ENCODE measurements at regions not wholly inside any gene's neighbourhood (a gene's known extent, or its start where the extent isn't known, plus 50 kb on each side); places are given as distances from the start of the nearest gene placed in this dataset.

GRCh38 chr12:41836416-41836815 lies 308.3 kb downstream of the GXYLT1 start:
- peaks cover 4% of the 10 kb centered on the region for H3K9me3 Mint-ChIP-seq
- no peak for TF ChIP-seq CTCF (conservative IDR thresholded peaks at IDR 0.05)
- H3K36me3 Mint-ChIP-seq = no peaks in the 10 kb centered on the region
- DNase-seq (ENCODE audit: extremely low spot score, unreplicated experiment) = no peak
- no peak overlapping the region for H3K27ac Mint-ChIP-seq
- H3K27me3 Mint-ChIP-seq = no peaks in the 10 kb centered on the region
- H3K4me3 Mint-ChIP-seq = no peak overlapping the region
- no peaks in the 10 kb centered on the region for H3K4me1 Mint-ChIP-seq (ENCODE audit: unreplicated experiment)

GRCh38 chr12:41835556-41835955 lies 309.1 kb downstream of the GXYLT1 start:
- Mint-ChIP-seq H3K27ac (no peak overlapping the region), H3K4me1 (ENCODE audit: unreplicated experiment) (no peaks in the 10 kb centered on the region), H3K9me3 (peaks cover 4% of the 10 kb centered on the region), H3K36me3 (no peaks in the 10 kb centered on the region), H3K4me3 (no peak overlapping the region), H3K27me3 (no peaks in the 10 kb centered on the region)
- no peak for TF ChIP-seq CTCF (conservative IDR thresholded peaks at IDR 0.05)
- no peak for DNase-seq (ENCODE audit: extremely low spot score, unreplicated experiment)

GRCh38 chr12:41819948-41820347 lies 324.7 kb downstream of the GXYLT1 start:
- DNase-seq (ENCODE audit: extremely low spot score, unreplicated experiment) = no peak
- H3K36me3 Mint-ChIP-seq = no peaks in the 10 kb centered on the region
- H3K9me3 Mint-ChIP-seq = no peaks in the 10 kb centered on the region
- H3K27ac Mint-ChIP-seq = no peak overlapping the region
- H3K4me3 Mint-ChIP-seq = no peak overlapping the region
- no peak for TF ChIP-seq CTCF (conservative IDR thresholded peaks at IDR 0.05)
- no peaks in the 10 kb centered on the region for H3K4me1 Mint-ChIP-seq (ENCODE audit: unreplicated experiment)
- H3K27me3 Mint-ChIP-seq = no peaks in the 10 kb centered on the region

- no peak overlapping the region for H3K27ac Mint-ChIP-seq
- no peaks in the 10 kb centered on the region for H3K4me1 Mint-ChIP-seq (ENCODE audit: unreplicated experiment)
- H3K27me3 Mint-ChIP-seq = peaks cover 5% of the 10 kb centered on the region
Measured at GRCh38 chr12:41804026-41804425, 340.6 kb downstream of the GXYLT1 start.

GRCh38 chr12:41802803-41803202 lies 341.9 kb downstream of the GXYLT1 start:
- no peak overlapping the region for H3K27ac Mint-ChIP-seq
- peaks cover 5% of the 10 kb centered on the region for H3K27me3 Mint-ChIP-seq
- no peak overlapping the region for H3K4me3 Mint-ChIP-seq
- H3K9me3 Mint-ChIP-seq = no peaks in the 10 kb centered on the region
- no peak for DNase-seq (ENCODE audit: extremely low spot score, unreplicated experiment)
- H3K4me1 Mint-ChIP-seq (ENCODE audit: unreplicated experiment) = no peaks in the 10 kb centered on the region
- no peaks in the 10 kb centered on the region for H3K36me3 Mint-ChIP-seq
- TF ChIP-seq CTCF (conservative IDR thresholded peaks at IDR 0.05) = no peak

More at GRCh38 chr12:41804026-41804425, 340.6 kb downstream of the GXYLT1 start:
- no peaks in the 10 kb centered on the region for H3K36me3 Mint-ChIP-seq
- no peaks in the 10 kb centered on the region for H3K9me3 Mint-ChIP-seq
- no peak for TF ChIP-seq CTCF (conservative IDR thresholded peaks at IDR 0.05)
- H3K4me3 Mint-ChIP-seq = no peak overlapping the region
- no peak for DNase-seq (ENCODE audit: extremely low spot score, unreplicated experiment)

GRCh38 chr12:41801261-41801660 lies 343.4 kb downstream of the GXYLT1 start:
- Mint-ChIP-seq H3K27ac (no peak overlapping the region), H3K27me3 (peaks cover 10% of the 10 kb centered on the region), H3K36me3 (no peaks in the 10 kb centered on the region), H3K4me3 (no peak overlapping the region), H3K4me1 (ENCODE audit: unreplicated experiment) (no peaks in the 10 kb centered on the region), H3K9me3 (no peaks in the 10 kb centered on the region)
- no peak for DNase-seq (ENCODE audit: extremely low spot score, unreplicated experiment)
- no peak for TF ChIP-seq CTCF (conservative IDR thresholded peaks at IDR 0.05)
